GM23338 (cell line): ENCODE measurements at regions not wholly inside any gene's neighbourhood (a gene's known extent, or its start where the extent isn't known, plus 50 kb on each side); places are given as distances from the start of the nearest gene placed in this dataset.

Experiments used
- CREB1 ChIP-seq: fragments of 250-450 bp; sonication (Bioruptor Pico); IDR thresholded peaks from 2 replicates; pipeline ENCODE4 v1.5.0; 2020; ENCODE audit warnings: low read depth, mild to moderate bottlenecking, moderate library complexity
- JUNB ChIP-seq: IDR thresholded peaks from one replicate; pipeline ENCODE4 v1.6.1; 2016; ENCODE audit warnings: antibody characterized with exemption; ENCODE audit not compliant: unreplicated experiment
- NANOG ChIP-seq: IDR thresholded peaks from 2 replicates; pipeline ENCODE4 v1.6.1; 2016; ENCODE audit warnings: antibody characterized with exemption, borderline replicate concordance
- POLR2AphosphoS5 ChIP-seq: IDR thresholded peaks from 2 replicates; pipeline ENCODE4 v1.6.1; 2016; ENCODE audit warnings: antibody characterized with exemption, low read depth
- STAT1 ChIP-seq: IDR thresholded peaks from one replicate; pipeline ENCODE4 v1.6.1; 2016; ENCODE audit warnings: antibody characterized with exemption; ENCODE audit not compliant: unreplicated experiment
- TF ChIP-seq, protein P1 (sequence below): fragments of 250-450 bp; sonication (Bioruptor Pico); IDR thresholded peaks from 2 replicates; pipeline ENCODE4 v1.5.0; 2020; ENCODE audit warnings: mild to moderate bottlenecking, moderate library complexity
- TF ChIP-seq, protein P2 (sequence below), 2 experiments: fragments of 200-600 bp in 1 of 2; sonication (generic) in 1 of 2; conservative IDR thresholded peaks; 2 replicates each; pipeline versions ENCODE4 v1.5.1 to v1.6.1; 2016 to 2017; ENCODE audit warnings: antibody characterized with exemption in 2 of 2, low read depth in 2 of 2, mild to moderate bottlenecking in 2 of 2, moderate library complexity in 1 of 2
- TF ChIP-seq, protein P3 (sequence below): IDR thresholded peaks from 2 replicates; pipeline ENCODE4 v1.6.1; 2016; ENCODE audit warnings: antibody characterized with exemption

DNA sequence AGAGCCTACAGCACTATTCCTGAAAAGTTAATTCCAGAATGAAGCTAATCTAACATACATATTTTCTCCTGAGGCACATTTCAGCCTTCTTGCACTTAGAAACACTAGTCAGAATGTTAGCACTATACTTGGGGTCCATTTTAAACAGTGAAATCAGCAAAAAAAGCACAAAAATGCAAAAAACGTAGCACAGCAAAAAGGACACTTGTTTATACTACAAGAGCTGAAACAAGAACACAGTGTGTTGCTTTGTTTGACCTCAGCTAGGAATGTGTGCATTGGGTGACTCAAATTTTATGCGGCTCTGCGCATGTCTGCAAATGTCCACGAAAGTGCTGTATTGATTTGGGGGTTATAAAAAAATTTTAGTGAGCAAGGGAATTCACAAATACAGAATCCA, 226.2 kb downstream of the KCNRG start (continued):
- TF ChIP-seq, protein P1, sequence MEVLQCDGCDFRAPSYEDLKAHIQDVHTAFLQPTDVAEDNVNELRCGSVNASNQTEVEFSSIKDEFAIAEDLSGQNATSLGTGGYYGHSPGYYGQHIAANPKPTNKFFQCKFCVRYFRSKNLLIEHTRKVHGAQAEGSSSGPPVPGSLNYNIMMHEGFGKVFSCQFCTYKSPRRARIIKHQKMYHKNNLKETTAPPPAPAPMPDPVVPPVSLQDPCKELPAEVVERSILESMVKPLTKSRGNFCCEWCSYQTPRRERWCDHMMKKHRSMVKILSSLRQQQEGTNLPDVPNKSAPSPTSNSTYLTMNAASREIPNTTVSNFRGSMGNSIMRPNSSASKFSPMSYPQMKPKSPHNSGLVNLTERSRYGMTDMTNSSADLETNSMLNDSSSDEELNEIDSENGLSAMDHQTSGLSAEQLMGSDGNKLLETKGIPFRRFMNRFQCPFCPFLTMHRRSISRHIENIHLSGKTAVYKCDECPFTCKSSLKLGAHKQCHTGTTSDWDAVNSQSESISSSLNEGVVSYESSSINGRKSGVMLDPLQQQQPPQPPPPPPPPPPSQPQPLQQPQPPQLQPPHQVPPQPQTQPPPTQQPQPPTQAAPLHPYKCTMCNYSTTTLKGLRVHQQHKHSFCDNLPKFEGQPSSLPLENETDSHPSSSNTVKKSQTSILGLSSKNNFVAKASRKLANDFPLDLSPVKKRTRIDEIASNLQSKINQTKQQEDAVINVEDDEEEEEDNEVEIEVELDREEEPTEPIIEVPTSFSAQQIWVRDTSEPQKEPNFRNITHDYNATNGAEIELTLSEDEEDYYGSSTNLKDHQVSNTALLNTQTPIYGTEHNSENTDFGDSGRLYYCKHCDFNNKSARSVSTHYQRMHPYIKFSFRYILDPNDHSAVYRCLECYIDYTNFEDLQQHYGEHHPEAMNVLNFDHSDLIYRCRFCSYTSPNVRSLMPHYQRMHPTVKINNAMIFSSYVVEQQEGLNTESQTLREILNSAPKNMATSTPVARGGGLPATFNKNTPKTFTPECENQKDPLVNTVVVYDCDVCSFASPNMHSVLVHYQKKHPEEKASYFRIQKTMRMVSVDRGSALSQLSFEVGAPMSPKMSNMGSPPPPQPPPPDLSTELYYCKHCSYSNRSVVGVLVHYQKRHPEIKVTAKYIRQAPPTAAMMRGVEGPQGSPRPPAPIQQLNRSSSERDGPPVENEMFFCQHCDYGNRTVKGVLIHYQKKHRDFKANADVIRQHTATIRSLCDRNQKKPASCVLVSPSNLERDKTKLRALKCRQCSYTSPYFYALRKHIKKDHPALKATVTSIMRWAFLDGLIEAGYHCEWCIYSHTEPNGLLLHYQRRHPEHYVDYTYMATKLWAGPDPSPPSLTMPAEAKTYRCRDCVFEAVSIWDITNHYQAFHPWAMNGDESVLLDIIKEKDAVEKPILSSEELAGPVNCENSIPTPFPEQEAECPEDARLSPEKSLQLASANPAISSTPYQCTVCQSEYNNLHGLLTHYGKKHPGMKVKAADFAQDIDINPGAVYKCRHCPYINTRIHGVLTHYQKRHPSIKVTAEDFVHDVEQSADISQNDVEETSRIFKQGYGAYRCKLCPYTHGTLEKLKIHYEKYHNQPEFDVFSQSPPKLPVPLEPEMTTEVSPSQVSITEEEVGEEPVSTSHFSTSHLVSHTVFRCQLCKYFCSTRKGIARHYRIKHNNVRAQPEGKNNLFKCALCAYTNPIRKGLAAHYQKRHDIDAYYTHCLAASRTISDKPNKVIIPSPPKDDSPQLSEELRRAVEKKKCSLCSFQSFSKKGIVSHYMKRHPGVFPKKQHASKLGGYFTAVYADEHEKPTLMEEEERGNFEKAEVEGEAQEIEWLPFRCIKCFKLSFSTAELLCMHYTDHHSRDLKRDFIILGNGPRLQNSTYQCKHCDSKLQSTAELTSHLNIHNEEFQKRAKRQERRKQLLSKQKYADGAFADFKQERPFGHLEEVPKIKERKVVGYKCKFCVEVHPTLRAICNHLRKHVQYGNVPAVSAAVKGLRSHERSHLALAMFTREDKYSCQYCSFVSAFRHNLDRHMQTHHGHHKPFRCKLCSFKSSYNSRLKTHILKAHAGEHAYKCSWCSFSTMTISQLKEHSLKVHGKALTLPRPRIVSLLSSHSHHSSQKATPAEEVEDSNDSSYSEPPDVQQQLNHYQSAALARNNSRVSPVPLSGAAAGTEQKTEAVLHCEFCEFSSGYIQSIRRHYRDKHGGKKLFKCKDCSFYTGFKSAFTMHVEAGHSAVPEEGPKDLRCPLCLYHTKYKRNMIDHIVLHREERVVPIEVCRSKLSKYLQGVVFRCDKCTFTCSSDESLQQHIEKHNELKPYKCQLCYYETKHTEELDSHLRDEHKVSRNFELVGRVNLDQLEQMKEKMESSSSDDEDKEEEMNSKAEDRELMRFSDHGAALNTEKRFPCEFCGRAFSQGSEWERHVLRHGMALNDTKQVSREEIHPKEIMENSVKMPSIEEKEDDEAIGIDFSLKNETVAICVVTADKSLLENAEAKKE (CRISPR knock-in tag): no peak
- TF ChIP-seq, protein P2, sequence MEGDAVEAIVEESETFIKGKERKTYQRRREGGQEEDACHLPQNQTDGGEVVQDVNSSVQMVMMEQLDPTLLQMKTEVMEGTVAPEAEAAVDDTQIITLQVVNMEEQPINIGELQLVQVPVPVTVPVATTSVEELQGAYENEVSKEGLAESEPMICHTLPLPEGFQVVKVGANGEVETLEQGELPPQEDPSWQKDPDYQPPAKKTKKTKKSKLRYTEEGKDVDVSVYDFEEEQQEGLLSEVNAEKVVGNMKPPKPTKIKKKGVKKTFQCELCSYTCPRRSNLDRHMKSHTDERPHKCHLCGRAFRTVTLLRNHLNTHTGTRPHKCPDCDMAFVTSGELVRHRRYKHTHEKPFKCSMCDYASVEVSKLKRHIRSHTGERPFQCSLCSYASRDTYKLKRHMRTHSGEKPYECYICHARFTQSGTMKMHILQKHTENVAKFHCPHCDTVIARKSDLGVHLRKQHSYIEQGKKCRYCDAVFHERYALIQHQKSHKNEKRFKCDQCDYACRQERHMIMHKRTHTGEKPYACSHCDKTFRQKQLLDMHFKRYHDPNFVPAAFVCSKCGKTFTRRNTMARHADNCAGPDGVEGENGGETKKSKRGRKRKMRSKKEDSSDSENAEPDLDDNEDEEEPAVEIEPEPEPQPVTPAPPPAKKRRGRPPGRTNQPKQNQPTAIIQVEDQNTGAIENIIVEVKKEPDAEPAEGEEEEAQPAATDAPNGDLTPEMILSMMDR (conservative IDR thresholded peaks at IDR 0.05; ENCODE audit: low read depth in 2 of 2): no peak
- TF ChIP-seq JUNB (no peak), STAT1 (no peak), CREB1 (CRISPR knock-in tag) (no peak), POLR2AphosphoS5 (no peak), NANOG (no peak)
- TF ChIP-seq, protein P3, sequence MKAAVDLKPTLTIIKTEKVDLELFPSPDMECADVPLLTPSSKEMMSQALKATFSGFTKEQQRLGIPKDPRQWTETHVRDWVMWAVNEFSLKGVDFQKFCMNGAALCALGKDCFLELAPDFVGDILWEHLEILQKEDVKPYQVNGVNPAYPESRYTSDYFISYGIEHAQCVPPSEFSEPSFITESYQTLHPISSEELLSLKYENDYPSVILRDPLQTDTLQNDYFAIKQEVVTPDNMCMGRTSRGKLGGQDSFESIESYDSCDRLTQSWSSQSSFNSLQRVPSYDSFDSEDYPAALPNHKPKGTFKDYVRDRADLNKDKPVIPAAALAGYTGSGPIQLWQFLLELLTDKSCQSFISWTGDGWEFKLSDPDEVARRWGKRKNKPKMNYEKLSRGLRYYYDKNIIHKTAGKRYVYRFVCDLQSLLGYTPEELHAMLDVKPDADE: no peak
